ENCODE measurements at regions not wholly inside any gene's neighbourhood (a gene's known extent, or its start where the extent isn't known, plus 50 kb on each side); places are given as distances from the start of the nearest gene placed in this dataset.
"Not testable (repeated sequence)": the region's sequence is repeated elsewhere in the genome, so short reads cannot be mapped to it uniquely, and the experiment has no call there.

DNA sequence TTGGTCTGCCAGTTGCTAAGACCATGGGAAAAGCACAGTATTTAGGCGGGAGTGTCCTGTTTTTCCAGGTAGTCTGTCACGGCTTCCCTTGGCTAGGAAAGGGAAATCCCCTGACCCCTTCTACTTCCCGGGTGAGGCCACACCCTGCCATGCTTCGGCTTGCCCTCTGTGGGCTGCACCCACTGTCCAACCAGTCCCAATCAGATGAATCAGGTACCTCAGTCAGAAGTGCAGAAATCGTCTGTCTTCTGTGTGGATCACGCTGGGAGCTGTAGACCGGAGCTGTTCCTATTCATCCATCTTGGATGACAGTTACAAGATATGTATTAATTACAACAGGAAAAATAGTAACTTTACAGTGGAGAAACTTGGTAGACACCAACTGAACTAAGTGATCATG is 188.2 kb downstream of the TPBG start:
- Histone ChIP-seq H3K36me3 (no peaks in the 10 kb centered on the region), H3K4me1 (no peaks in the 10 kb centered on the region), H3K27me3 (no peaks in the 10 kb centered on the region), H3K9me3 (no peaks in the 10 kb centered on the region), H3K27ac (no peak overlapping the region), H3K4me3 (no peak overlapping the region)
- TF ChIP-seq POLR2AphosphoS5 (IDR thresholded peaks at IDR 0.05) (no peak), POLR2A (IDR thresholded peaks at IDR 0.05) (no peak), EP300 (IDR thresholded peaks at IDR 0.05) (no peak)
- TF ChIP-seq, protein P1, sequence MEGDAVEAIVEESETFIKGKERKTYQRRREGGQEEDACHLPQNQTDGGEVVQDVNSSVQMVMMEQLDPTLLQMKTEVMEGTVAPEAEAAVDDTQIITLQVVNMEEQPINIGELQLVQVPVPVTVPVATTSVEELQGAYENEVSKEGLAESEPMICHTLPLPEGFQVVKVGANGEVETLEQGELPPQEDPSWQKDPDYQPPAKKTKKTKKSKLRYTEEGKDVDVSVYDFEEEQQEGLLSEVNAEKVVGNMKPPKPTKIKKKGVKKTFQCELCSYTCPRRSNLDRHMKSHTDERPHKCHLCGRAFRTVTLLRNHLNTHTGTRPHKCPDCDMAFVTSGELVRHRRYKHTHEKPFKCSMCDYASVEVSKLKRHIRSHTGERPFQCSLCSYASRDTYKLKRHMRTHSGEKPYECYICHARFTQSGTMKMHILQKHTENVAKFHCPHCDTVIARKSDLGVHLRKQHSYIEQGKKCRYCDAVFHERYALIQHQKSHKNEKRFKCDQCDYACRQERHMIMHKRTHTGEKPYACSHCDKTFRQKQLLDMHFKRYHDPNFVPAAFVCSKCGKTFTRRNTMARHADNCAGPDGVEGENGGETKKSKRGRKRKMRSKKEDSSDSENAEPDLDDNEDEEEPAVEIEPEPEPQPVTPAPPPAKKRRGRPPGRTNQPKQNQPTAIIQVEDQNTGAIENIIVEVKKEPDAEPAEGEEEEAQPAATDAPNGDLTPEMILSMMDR (IDR thresholded peaks at IDR 0.05): no peak
- DNase-seq (no peak), ATAC-seq (ENCODE audit: low FRiP score in 2 of 2) (no peak)
- WGBS, 2 donors: 85 to 90% methylated on average over 5 to 7 of the region's 7 CpGs

DNA sequence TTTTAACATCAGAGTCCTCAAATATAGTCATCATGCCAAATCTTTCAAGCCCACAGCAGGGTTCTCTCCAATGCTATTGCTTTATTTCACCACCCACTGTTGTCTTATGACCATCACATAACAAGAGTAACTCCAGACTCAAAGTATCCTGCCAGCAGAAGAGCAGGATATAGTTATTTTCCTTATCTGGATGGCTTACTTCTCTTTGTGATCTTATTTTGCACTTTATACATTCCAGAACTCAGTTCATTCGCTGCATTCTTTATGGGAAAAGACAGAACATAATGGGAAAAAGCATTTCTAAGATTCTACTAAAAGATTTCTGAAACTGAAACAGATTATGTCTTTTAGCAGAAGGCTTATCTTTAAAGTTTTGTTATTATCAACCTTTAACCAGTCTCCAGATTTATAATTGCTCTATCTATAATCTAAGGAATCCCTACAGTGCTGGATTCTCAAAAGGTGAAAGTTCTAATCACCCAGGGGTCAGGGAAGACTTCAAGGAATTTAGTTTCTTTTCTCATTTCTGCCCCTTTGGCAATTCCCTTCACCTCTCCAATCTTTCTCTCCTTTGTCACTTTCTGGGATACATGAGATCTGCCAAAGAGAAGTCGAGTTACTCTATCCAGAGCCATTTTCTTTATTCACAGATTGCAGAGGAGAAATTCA is 190.4 kb downstream of the TPBG start:
- no peak for ATAC-seq (ENCODE audit: low FRiP score in 2 of 2)
- WGBS, 2 donors: 53 to 55% methylated on average over 2 of the region's 2 CpGs
- H3K4me3 ChIP-seq: no peak overlapping the region

DNA sequence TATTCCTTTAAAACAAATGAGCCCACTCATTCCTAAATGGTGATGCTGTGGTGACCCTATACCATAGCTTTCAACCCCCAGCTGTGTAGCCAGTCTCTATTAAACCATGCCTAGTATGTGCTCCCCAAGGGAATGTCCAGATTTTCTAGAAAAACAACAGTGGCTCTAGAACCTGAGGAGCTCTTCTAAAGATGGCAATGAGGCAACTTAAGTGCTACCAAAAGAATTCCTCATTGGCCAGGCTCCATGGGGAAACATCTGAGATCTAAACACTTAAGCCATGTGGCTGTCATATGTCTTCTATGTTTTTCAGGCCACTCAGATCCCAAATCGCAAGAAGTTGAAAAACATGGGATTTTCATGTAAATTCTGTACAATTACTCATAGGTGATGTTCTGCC is 191.0 kb downstream of the TPBG start:
- 87 to 88% methylated on average over 1 of the region's 1 CpG for WGBS, 2 donors
- no peaks in the 10 kb centered on the region for H3K36me3 ChIP-seq
- no peak overlapping the region for H3K27ac ChIP-seq
- H3K4me1 ChIP-seq: no peaks in the 10 kb centered on the region
- ATAC-seq (ENCODE audit: low FRiP score in 2 of 2) (no peak), DNase-seq (no peak)
- H3K27me3 ChIP-seq: no peaks in the 10 kb centered on the region
- H3K4me3 ChIP-seq: no peak overlapping the region
- H3K9me3 ChIP-seq: no peaks in the 10 kb centered on the region
- TF ChIP-seq POLR2A (IDR thresholded peaks at IDR 0.05) (no peak), POLR2AphosphoS5 (IDR thresholded peaks at IDR 0.05) (no peak), EP300 (IDR thresholded peaks at IDR 0.05) (no peak)
- TF ChIP-seq, protein P1 (IDR thresholded peaks at IDR 0.05): no peak

More for the DNA sequence above, 190.4 kb downstream of the TPBG start:
- no peaks in the 10 kb centered on the region for H3K9me3 ChIP-seq
- DNase-seq: no peak
- no peaks in the 10 kb centered on the region for H3K27me3 ChIP-seq
- no peaks in the 10 kb centered on the region for H3K4me1 ChIP-seq
- TF ChIP-seq POLR2AphosphoS5 (IDR thresholded peaks at IDR 0.05): no peak
- TF ChIP-seq, protein P1 (IDR thresholded peaks at IDR 0.05): no peak
- TF ChIP-seq EP300 (IDR thresholded peaks at IDR 0.05): no peak
- TF ChIP-seq POLR2A (IDR thresholded peaks at IDR 0.05): no peak
- no peaks in the 10 kb centered on the region for H3K36me3 ChIP-seq
- no peak overlapping the region for H3K27ac ChIP-seq

DNA sequence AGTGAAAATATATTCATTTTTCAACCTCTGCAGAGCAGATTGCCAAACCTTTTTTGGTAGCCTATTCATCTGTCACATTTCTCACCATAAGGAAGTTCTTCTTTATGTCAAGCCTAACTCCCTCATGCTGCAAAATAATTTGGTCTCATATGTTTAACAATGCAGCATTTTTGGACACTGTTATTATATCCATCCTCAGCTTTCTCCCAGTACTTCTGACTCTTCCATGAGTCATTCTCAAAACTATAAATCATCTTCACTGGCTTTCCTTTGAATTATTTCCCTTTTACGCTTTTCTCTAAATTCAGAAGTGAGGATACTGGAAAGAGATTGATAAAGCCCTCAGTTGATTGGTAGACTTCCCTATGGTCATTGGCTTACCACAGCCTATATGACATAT is 192.2 kb downstream of the TPBG start:
- Histone ChIP-seq H3K4me3 (no peak overlapping the region), H3K9me3 (no peaks in the 10 kb centered on the region), H3K36me3 (no peaks in the 10 kb centered on the region), H3K27ac (no peak overlapping the region), H3K4me1 (no peaks in the 10 kb centered on the region), H3K27me3 (no peaks in the 10 kb centered on the region)
- TF ChIP-seq POLR2AphosphoS5 (IDR thresholded peaks at IDR 0.05): no peak
- TF ChIP-seq, protein P1 (IDR thresholded peaks at IDR 0.05): no peak
- TF ChIP-seq EP300 (IDR thresholded peaks at IDR 0.05): no peak
- TF ChIP-seq POLR2A (IDR thresholded peaks at IDR 0.05): no peak
- WGBS, 2 donors: 71 to 77% methylated on average over 1 of the region's 1 CpG
- DNase-seq (no peak), ATAC-seq (ENCODE audit: low FRiP score in 2 of 2) (no peak)

DNA sequence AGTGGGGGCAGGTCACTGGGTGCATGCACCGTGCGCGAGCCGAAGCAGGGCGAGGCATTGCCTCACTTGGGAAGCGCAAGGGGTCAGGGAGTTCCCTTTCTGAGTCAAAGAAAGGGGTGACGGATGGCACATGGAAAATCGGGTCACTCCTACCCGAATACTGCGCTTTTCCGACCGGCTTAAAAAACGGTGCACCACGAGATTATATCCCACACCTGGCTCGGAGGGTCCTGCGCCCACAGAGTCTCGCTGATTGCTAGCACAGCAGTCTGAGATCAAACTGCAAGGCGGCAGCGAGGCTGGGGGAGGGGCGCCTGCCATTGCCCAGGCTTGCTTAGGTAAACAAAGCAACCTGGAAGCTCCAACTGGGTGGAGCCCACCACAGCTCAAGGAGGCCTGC is 194.9 kb downstream of the TPBG start:
- DNase-seq: peak in 1 of 2 donors; percentile 24
- not testable (repeated sequence) for ATAC-seq (ENCODE audit: low FRiP score in 2 of 2); H3K9me3 ChIP-seq; H3K27ac ChIP-seq; H3K4me1 ChIP-seq; H3K36me3 ChIP-seq; H3K4me3 ChIP-seq; H3K27me3 ChIP-seq
- 85 to 88% methylated on average over 19 to 20 of the region's 20 CpGs for WGBS, 2 donors
